GM19397 (cell line): ENCODE measurements at regions not wholly inside any gene's neighbourhood (a gene's known extent, or its start where the extent isn't known, plus 50 kb on each side); places are given as distances from the start of the nearest gene placed in this dataset.
"Not testable (repeated sequence)": the region's sequence is repeated elsewhere in the genome, so short reads cannot be mapped to it uniquely, and the experiment has no call there.

Experiments
- ATAC-seq: cut with Tn5 transposase; IDR thresholded peaks from one replicate; pipeline ENCODE4 v1.9.1; 2021; ENCODE audit warnings: mild to moderate bottlenecking, moderate library complexity; ENCODE audit not compliant: unreplicated experiment

DNA sequence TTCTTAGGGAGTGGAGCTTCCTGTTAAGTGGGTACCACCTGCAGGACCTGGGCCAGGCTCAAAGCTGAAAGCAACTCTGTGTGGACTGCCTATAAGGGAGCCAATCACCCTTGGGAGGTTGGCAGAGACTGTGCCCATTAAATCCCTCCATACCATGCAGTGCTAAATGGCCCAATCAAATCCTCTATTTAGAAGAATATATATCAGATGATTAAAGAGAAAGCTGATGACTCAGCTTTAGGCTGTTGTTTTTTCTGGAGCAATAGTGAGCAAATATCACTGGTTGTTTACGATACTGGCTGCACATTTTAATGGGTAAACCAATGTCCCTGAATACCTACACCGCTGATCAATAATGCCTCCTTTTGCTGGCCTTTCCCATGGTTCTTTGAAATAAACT lies 101.3 kb downstream of the TMX1 start:
- no peak for ATAC-seq

DNA sequence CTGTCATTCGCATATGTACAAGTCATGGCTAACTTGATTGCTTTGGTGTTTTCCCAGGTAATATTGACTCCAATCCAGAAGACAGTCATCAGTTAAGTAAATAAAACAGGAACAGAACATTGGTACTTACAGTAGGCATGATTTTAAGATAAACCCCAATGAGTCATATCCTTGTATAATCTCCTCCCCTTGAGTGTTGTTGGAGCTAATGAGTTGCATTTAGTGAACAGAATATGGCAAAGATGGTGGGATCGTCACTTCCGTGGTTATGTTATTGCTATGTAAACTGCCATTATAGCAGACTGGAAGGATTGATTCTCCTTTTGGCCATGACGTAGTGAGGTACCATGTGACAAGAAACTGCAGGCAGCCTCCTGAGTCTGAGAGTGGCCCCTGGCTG lies 102.2 kb downstream of the TMX1 start:
- ATAC-seq, result no peak

DNA sequence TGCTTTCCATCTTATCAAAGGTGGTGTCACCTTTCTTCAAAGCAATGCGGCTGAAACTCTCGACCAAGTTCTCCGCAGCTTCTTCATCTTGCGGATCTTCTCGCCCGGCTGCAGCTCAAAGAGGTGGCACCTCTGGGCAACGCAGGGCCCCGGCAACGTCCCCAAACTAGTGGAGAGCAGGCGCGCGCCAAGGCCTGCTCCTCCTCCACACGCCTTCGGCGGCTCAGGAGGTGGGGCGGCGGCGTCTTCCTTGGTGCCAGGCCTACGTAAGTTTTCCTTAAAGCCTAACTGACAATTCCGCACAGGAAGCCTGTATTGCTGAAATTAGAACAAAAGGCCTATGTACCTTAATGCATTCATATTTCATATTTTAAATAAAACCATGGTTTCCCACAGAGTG lies 112.0 kb downstream of the TMX1 start:
- ATAC-seq, result no peak

DNA sequence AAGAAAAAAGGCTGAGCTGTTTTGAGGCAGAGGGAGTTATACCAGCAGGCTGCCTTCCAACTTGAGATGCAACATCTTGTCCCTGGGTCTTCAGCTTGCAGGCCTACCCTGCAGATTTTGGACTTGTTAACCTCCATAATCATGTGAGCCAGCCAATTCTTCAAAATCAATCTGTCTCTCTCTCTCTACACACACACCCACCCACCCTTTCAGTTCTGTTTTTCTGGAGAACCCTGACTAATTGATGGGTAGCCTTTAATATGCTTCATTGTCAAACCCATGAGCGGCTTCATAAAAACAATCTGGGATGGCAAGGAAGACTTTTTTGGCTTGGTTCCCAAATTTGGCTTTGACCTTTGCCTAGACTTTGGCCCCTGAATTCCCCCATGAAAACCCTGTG lies 113.9 kb downstream of the TMX1 start:
- ATAC-seq, result no peak

DNA sequence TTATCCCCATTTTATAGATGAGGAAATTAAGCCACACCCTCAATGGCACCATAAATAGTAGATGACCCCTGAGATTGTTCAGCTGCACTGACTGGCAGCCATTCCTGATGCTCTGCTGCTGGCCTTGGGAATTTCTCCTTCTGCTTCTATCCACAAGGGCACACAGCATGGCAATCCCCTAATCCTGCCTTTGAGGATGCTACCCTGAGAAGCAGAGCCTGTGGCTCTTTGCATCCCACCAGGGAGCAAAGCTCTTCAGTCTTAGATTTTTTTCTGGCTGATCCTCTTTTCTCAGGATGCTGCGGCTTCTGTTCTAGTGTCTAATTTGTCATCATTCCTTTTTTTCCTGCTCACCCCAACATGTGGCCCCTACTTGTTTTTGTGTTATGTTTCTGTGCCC lies 114.8 kb downstream of the TMX1 start:
- no peak for ATAC-seq

DNA sequence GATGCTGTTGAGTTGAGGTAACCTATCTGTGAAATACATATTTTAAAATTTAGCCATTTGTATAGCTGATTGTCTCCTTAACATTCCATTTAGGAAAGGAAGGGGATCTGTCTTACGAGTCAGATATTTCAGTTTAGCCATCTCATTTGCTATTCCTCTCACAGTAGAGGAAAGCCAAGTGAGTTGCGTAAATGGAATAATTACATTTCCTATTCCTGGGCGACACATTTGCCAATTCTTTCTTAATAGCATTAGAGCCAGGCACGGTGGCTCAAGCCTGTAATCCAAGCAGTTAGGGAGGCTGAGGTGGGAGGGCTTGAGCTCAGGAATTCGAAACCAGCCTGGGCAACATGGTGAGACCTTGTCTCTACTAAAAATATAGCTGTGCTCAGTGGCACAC lies 116.3 kb downstream of the TMX1 start:
- ATAC-seq, result no peak

DNA sequence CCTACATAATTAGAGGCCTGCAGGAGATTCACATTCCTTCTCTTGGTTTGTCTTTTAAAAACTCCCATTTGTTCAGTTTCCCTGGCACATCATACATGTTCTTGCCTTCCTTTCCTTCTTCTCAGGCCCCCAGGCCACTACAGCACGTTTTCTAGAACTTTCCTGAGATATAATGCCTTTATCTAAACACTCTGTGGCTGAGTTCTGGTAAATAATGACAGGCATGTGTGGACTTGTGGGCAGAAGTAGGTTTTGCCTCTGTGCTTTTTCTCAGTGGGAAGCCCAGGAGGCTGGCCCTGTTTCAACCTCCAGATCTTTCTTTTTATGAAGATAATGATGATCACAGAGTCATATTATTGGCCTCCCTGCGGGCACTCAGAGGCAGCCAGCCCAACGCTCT lies 117.2 kb downstream of the TMX1 start:
- ATAC-seq, result no peak

DNA sequence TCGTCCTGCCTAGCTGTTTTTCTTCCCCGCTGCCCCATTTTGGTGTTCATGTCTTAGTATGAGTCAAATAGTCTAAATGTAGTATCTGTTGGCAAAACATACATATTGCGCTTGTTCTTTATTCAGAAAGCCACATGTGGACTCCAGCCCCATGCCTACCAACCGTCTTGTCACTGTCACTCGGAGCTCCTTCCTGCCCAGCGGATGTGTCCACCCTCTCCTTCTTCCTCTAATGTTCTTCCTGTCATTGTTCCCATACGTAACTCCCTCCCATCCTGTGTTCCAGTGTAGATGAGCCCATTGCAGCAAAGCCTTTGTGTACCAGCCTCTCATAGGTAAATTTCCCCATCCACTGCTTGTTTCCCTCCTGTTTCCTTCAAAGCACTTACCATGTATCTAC lies 120.5 kb downstream of the TMX1 start:
- ATAC-seq, result no peak

DNA sequence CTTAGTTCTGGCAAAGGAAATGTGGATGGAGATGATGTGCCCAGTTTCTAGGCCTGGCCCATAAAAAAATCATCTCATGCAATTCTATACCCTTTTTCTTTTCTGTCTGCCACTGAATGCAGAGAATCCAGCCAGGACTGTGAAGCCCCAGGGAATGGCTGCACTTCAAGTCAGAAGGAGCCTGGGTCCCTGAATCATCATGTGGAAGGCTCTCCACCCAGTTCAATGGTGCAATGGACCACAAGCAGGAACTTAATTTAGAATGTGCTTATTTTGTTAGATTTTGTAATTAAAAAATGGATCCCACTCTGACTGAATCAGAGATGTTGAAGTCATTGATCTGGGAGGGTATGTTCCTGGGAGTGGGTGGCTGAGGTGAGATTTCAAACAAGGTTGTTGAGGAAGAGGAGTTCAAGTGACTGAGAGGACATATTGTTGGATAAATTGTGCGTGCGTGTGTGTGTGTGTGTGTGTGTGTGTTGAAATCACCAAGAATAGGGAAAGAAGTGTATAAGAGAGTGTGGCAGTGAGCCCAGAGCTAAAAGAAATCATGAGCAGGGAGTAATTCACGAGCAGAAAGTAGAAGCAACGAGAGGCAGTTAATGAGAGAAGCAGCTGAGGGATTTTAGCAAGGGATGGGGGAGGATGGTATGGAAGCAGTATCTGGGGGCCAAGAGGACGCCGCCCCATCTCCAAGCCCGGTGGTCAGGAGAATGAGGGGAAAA lies 125.4 kb downstream of the TMX1 start:
- ATAC-seq, result no peak

DNA sequence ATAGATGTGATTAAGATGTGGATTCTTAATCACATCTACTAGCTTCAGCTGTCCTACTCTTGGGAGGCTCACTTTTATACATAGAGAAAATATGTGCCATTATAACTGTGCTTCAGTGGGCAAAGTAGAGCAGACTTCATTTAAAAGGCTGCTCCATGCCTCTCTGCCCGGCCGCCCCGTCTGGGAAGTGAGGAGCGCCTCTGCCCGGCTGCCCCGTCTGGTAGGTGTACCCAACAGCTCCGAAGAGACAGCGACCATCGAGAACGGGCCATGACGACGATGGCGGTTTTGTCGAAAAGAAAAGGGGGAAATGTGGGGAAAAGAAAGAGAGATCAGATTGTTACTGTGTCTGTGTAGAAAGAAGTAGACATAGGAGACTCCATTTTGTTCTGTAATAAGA lies 126.4 kb downstream of the TMX1 start:
- ATAC-seq, result not testable (repeated sequence)

DNA sequence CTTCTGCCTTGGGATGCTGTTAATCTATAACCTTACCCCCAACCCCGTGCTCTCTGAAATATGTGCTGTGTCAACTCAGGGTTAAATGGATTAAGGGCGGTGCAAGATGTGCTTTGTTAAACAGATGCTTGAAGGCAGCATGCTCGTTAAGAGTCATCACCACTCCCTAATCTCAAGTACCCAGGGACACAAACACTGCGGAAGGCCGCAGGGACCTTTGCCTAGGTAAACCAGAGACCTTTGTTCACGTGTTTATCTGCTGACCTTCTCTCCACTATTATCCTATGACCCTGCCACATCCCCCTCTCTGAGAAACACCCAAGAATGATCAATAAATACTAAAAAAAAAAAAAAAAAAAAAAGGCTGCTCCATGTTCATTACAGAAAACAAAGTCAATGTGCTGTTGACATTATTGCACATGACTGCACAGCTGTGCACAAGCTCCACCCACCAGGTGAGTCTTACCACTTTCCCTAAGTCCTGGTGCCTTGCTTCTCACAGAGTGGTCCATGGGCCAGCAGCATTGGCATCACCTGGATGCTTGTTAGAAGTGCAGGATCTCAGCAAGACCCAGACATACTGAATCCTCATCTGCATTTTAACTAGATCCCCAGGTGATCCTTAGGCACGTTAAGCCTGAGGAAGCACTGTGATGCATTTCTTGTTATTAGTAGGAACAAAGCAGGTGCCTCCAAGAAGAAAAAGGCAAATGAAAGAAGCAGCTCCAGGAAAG lies 127.0 kb downstream of the TMX1 start:
- ATAC-seq, result not testable (repeated sequence)

DNA sequence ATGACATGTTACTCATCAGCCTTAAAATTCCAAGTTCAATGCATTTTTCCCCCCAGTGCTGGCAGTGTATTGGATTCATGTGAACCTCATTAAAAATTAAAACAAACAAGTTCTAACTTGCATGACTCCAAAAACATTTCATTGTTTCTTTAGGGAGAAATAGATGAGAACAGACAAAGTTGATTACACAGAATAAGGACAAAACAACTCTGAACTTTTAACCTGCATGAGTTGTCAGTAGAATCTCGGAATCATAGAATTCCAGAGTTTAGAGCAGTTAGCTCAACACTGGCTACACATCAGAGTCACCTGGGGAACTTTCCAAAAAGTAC lies 127.5 kb downstream of the TMX1 start:
- ATAC-seq, result no peak

DNA sequence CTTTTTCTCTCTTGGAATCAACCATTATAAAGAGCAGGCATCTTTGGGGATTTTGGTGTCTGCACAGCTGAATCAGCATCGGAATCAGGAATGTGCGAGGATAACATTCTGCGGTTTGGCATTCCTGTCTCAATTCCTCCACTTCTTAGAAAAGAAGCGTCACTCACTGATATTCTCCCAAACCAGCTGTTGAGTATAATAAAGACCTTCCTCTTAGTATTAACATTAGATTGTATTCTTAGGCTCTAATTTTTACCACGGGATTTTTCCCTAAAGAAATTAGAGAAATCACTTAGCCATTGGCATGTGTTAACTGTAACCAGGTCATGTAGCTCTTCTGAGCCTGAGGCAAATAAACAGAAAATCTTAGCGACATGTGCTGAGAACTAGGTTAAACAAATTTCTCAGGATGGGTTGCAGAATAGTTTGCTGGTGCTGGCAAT lies 128.7 kb downstream of the TMX1 start:
- ATAC-seq, result no peak

DNA sequence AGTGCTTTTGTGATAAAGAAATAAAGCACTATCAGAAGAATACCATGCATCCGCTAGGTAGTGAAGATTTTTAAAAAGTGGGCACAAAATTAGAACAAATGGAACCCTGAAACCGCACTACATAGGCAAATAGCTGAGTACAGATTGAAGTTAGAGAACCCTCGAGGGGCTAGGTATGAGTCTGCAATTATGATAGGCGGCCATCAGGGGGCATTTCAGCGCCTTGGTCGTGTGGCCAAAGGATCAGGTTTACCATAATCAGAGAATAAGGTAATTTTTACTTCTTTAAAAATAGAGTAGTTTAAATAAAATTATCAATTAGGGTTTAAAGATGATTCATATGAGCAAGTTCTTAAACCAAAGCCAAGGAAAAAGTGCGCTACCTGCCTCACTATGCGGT lies 129.8 kb downstream of the TMX1 start:
- no peak for ATAC-seq

DNA sequence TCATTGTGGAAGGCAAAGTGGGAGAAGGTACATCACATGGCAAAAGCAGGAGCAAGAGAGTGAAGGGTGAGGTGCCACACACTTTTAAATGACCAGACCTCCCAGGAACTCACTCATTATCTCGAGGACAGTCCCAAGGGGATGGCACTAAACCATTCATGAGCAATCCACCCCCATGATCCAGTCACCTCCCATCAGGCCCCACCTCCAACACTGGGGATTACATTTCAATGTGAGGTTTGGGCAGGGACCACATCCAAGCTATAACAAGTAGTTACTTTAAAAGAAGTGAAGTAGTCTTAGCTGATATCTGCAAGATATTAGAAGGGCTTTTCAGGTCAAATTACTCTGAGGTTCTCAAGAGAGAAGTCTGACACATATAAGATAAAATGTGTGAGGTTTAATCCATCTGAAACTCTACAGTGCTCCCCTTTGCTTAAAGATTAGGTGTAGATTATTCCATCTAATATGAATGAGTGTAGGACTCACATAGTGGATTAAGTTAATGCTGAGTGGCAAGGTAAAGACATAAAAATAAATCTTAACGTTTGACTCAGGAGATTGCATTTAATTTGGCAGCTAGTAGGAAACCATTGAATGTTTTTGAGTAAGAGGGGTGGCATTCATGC lies 130.8 kb downstream of the TMX1 start:
- no peak for ATAC-seq

DNA sequence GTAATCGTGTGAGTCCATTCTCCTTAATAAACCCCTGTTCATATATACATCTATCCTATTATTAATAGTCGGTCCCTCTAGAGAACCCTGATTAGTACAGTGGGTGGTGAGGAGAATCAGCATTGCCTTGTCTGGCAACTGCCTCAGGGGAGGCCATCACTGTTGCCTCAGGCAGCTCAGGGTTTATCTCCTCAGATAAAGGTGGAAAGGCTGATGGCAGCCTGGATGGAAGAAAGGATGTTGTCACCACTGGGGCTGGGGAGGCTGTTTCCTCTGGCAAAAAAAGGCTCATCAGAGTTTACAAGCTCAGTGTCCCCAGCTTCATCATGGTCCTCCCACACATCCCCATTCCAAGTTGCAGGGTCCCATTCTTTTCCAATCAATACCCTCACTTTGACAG lies 137.1 kb downstream of the TMX1 start:
- not testable (repeated sequence) for ATAC-seq

DNA sequence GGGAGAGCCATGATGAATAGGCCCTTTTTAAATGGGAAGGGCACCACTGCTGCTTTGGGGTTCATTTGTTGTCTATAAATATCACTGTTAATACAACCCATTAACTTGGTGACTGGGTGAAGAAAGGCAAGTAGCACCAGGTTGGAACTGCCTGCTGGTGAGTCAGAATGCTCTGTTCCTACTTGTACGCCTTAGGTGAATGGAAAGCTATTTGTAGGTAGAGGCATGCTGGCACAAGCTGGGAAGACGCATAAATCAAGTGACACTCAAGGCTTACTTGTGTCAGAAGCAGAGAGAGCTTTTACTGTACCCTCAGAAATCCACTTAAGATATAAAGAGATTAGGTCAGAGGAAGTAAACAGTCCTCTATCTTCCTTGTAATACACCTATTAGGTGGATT lies 142.5 kb downstream of the TMX1 start:
- ATAC-seq, result no peak

DNA sequence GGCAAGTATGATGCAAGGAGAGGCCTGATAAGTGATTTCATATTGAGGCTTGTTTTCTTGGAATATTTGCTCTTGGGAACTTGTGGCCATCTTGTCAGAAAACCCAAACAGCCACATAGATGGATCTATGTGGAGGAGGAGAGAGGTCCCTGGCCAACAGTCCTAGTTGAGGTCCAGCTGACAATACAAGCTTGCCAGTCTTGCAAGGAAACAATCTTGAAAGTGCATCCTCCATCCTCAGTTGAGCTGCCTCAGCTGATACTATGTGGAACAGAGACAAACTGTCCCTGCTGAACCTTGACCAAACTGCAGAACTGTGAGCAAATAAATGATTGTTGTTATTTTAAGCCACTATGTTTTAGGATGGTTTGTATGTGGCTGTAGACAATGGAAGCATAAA lies 146.4 kb downstream of the TMX1 start:
- no peak for ATAC-seq

DNA sequence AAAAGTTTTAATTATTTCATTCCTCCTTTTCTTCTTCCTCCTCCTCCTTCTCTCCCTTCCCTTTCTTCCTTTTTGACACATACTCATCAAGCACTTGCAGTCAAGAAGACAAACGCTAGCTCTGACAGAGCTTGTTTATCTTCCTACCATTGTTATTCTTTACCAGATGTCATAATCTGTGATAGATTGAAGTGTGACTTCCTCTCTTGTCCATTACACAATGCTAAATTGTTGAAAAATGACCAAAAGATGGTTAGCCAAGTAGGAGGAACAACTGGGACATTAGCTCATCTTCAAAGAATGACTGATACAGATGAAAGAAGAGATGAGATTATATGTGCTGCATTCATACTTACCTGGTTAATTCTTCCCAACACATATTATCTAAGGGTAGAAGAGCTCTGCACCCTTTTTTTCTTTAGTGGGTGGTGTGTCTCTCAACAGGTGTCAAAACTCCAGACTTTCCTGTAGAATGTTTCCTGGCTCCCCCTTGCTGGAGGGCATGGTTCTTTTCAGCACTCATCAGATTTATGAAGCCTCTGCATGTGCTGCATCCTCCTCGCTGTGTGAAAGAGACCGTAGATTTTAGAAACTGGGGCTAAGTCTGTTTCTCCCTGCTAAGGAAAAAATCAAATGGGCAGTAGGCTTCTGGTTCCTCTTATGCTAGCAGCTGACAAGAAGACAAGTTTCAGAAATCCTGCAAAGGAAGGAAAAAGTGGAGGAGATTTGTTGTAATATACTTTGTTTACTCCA lies 147.1 kb downstream of the TMX1 start:
- ATAC-seq, result no peak

DNA sequence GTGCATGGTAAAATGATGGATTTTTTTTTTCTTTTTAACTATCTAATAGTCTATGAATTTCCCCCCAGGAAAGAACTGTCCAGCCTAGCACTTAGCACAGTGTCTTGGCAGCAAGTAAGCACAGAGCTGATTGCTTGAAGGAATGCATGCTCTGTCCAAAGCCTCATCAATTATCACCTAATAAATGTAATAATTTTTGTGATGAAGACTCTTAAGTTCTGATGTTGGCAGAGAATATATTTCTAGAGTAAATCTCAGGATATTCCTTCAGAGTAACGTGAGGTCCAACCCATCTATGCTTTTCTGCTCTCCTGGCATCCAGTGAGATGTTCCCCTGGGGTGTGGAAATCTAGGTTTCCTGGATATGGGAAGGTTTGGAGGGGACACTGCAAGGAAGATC lies 152.4 kb downstream of the TMX1 start:
- ATAC-seq, result no peak

DNA sequence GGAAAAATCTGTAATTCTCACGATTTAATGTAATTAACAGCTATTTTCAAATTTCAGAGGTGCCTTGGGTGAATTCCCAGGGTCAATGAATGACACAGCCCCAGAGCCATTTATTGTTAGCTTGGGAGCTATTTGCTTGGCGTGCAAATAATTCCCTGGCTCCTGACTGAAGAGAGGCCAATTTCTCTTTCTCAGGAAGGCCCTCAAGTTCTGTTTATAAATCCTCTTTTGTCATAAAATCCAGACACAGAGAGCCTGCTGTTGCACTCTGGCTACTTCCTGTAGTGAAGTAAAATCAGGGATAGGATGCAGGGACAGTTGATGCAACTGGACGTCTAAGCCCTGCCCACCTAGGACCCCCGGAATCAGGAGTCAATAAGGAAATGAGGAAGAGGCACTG lies 154.3 kb downstream of the TMX1 start:
- ATAC-seq, result no peak

DNA sequence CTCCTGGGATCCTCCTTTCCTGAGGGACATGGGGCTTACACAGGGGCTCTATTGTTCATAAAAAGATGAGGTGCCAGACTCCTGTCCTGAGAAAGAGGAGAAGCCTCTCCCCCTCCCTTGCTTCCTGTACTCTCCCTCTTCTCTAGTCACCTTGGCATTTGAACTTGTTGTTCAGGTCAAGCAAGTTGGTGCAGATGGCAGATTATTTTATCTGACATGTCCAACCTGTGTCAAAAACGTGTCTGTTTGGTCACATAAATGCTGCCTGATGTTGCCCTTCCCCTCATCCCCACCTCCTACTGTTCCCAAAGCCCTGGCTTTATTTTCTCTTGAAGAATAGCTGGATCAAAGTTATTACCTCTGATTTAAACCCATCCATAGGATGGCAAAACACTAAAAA lies 154.8 kb downstream of the TMX1 start:
- no peak for ATAC-seq
